ENCODE measurements at regions not wholly inside any gene's neighbourhood (a gene's known extent, or its start where the extent isn't known, plus 50 kb on each side); places are given as distances from the start of the nearest gene placed in this dataset.

- TF ChIP-seq CTCF (IDR thresholded peaks at IDR 0.05; ENCODE audit: low read depth, low read length): no peak
- Histone ChIP-seq H3K27me3 (ENCODE audit: insufficient read depth, low read depth, severe bottlenecking) (no peaks in the 10 kb centered on the region), H3K4me3 (ENCODE audit: low read depth, low read length) (no peak overlapping the region), H3K9me3 (ENCODE audit: severe bottlenecking) (no peaks in the 10 kb centered on the region), H3K36me3 (no peaks in the 10 kb centered on the region), H3K27ac (no peak overlapping the region)
- DNase-seq: no peak
These were observed 599.7 kb upstream of the SLITRK1 start for GRCh38 chr13:84481958-84482357.

DNA sequence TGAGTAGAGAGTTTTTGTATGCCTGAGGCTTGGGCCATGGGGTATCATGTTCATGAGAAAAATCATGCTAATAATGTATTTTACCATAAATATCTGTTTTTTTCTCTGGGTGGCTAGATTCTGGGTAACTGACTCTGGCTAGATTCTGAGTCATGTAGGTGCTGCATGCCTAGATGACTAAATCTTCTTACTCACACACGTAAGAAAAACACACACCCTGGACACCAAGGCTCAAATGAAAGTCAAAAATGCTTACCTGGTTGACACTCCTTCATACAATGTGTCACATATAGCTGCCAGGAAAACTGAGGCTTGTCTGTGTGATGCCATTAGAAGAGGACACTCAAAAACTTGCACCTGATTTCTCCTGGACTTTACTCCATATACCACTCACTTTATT lies 597.4 kb upstream of the SLITRK1 start:
- DNase-seq: no peak
- H3K9me3 ChIP-seq (ENCODE audit: severe bottlenecking): no peaks in the 10 kb centered on the region
- H3K27me3 ChIP-seq (ENCODE audit: insufficient read depth, low read depth, severe bottlenecking): no peaks in the 10 kb centered on the region
- H3K36me3 ChIP-seq: no peaks in the 10 kb centered on the region
- H3K27ac ChIP-seq: no peak overlapping the region
- H3K4me3 ChIP-seq (ENCODE audit: low read depth, low read length): no peak overlapping the region
- no peak for TF ChIP-seq CTCF (IDR thresholded peaks at IDR 0.05; ENCODE audit: low read depth, low read length)

DNA sequence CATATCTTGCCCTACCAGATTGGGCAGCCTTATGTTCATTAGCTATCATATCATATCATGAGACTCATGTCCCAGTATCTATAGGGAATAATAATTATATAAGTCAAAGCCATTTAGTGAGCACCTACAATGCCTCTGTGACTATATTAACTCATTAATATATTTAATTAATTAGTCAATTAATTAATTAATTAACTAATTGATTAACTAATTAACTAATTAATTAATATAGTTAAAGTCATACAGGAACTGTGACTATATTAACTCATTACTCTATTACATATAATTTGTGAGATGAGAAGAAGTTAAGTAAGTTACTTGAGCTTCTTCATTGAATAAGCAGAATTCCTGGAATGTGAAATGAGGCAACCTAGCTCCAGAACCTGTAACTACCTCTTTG lies 588.3 kb upstream of the SLITRK1 start:
- no peak overlapping the region for H3K27ac ChIP-seq
- TF ChIP-seq CTCF (IDR thresholded peaks at IDR 0.05; ENCODE audit: low read depth, low read length): no peak
- H3K9me3 ChIP-seq (ENCODE audit: severe bottlenecking): no peaks in the 10 kb centered on the region
- no peaks in the 10 kb centered on the region for H3K27me3 ChIP-seq (ENCODE audit: insufficient read depth, low read depth, severe bottlenecking)
- no peak overlapping the region for H3K4me3 ChIP-seq (ENCODE audit: low read depth, low read length)
- DNase-seq: no peak
- H3K36me3 ChIP-seq: no peaks in the 10 kb centered on the region

- no peak for DNase-seq
- Histone ChIP-seq H3K27ac (no peak overlapping the region), H3K9me3 (ENCODE audit: severe bottlenecking) (no peaks in the 10 kb centered on the region), H3K27me3 (ENCODE audit: insufficient read depth, low read depth, severe bottlenecking) (no peaks in the 10 kb centered on the region), H3K4me3 (ENCODE audit: low read depth, low read length) (no peak overlapping the region), H3K36me3 (no peaks in the 10 kb centered on the region)
- TF ChIP-seq CTCF (IDR thresholded peaks at IDR 0.05; ENCODE audit: low read depth, low read length): no peak
These were observed 584.2 kb upstream of the SLITRK1 start for GRCh38 chr13:84466461-84466860.

GRCh38 chr13:84460989-84461388 lies 578.7 kb upstream of the SLITRK1 start:
- DNase-seq: no peak
- H3K4me3 ChIP-seq (ENCODE audit: low read depth, low read length): no peak overlapping the region
- TF ChIP-seq CTCF (IDR thresholded peaks at IDR 0.05; ENCODE audit: low read depth, low read length): no peak
- H3K27ac ChIP-seq: no peak overlapping the region
- no peaks in the 10 kb centered on the region for H3K36me3 ChIP-seq
- H3K27me3 ChIP-seq (ENCODE audit: insufficient read depth, low read depth, severe bottlenecking): no peaks in the 10 kb centered on the region
- no peaks in the 10 kb centered on the region for H3K9me3 ChIP-seq (ENCODE audit: severe bottlenecking)

GRCh38 chr13:84455143-84455905 lies 573.0 kb upstream of the SLITRK1 start:
- Histone ChIP-seq H3K4me3 (ENCODE audit: low read depth, low read length) (no peak overlapping the region), H3K36me3 (no peaks in the 10 kb centered on the region), H3K27ac (no peak overlapping the region), H3K27me3 (ENCODE audit: insufficient read depth, low read depth, severe bottlenecking) (no peaks in the 10 kb centered on the region), H3K9me3 (ENCODE audit: severe bottlenecking) (no peaks in the 10 kb centered on the region)
- DNase-seq: no peak
- 0 out of 2 replicates have a peak, but pooled peaks have one; percentile 22 for TF ChIP-seq CTCF (IDR thresholded peaks at IDR 0.05; ENCODE audit: low read depth, low read length)
